Loucy (cell line): ENCODE measurements at regions not wholly inside any gene's neighbourhood (a gene's known extent, or its start where the extent isn't known, plus 50 kb on each side); places are given as distances from the start of the nearest gene placed in this dataset.

ENCODE experiments used
- H2AFZ ChIP-seq: fragments of 200-600 bp; sonication (generic); 2 replicates; pipeline ENCODE4 v1.6.0; 2016; ENCODE audit warnings: antibody characterized with exemption, mild to moderate bottlenecking, low read length, moderate library complexity
- H3F3A ChIP-seq: fragments of 200-600 bp; 2 replicates; pipeline ENCODE4 v1.6.0; 2016; ENCODE audit warnings: antibody characterized with exemption, low read depth, mild to moderate bottlenecking
- H3K27me3 ChIP-seq: fragments of 200-600 bp; sonication (generic); 2 replicates; pipeline ENCODE4 v1.6.1; 2014; ENCODE audit warnings: low read length, mild to moderate bottlenecking; ENCODE audit not compliant: insufficient read depth, poor library complexity, severe bottlenecking
- H3K36me3 ChIP-seq: fragments of 200-600 bp; sonication (generic); 2 replicates; pipeline ENCODE4 v1.6.1; 2016; ENCODE audit warnings: low read length; ENCODE audit not compliant: insufficient read depth
- H3K4me1 ChIP-seq: fragments of 200-600 bp; sonication (generic); 2 replicates; pipeline ENCODE4 v1.5.1; 2014; ENCODE audit warnings: low read length, mild to moderate bottlenecking; ENCODE audit not compliant: insufficient read depth, poor library complexity, severe bottlenecking
- H3K4me2 ChIP-seq: fragments of 200-600 bp; sonication (generic); 2 replicates; pipeline ENCODE4 v1.6.0; 2014; ENCODE audit warnings: antibody characterized with exemption, low read length, low read depth, mild to moderate bottlenecking; ENCODE audit not compliant: poor library complexity, severe bottlenecking
- H3K4me3 ChIP-seq: fragments of 200-600 bp; sonication (generic); 2 replicates; pipeline ENCODE4 v1.5.1; 2014; ENCODE audit warnings: low read length, mild to moderate bottlenecking, mixed read lengths; ENCODE audit not compliant: poor library complexity, severe bottlenecking
- H3K79me2 ChIP-seq: fragments of 200-600 bp; sonication (generic); 2 replicates; pipeline ENCODE4 v1.6.1; 2014; ENCODE audit warnings: low read length; ENCODE audit not compliant: insufficient read depth
- H3K9ac ChIP-seq: fragments of 200-600 bp; sonication (generic); 2 replicates; pipeline ENCODE4 v1.6.0; 2014; ENCODE audit warnings: mild to moderate bottlenecking, low read depth, low read length, moderate library complexity; ENCODE audit not compliant: poor library complexity, severe bottlenecking
- H3K9me2 ChIP-seq: fragments of 200-600 bp; sonication (generic); replicated peaks from 2 replicates; pipeline ENCODE4 v1.6.1; 2016; ENCODE audit warnings: low read depth, low read length, mixed read lengths
- H3K9me3 ChIP-seq: fragments of 200-600 bp; sonication (generic); 2 replicates; pipeline ENCODE4 v1.6.1; 2014; ENCODE audit warnings: mild to moderate bottlenecking, antibody characterized with exemption, low read length, low read depth; ENCODE audit not compliant: insufficient read depth
- H4K20me1 ChIP-seq: fragments of 200-600 bp; sonication (generic); 2 replicates; pipeline ENCODE4 v1.6.0; 2014; ENCODE audit warnings: antibody characterized with exemption, low read length, mild to moderate bottlenecking; ENCODE audit not compliant: insufficient read depth, poor library complexity, severe bottlenecking
- CTCF ChIP-seq: fragments of 200-600 bp; sonication (generic); conservative IDR thresholded peaks from 2 replicates; pipeline ENCODE4 v1.5.1; 2014; ENCODE audit warnings: mild to moderate bottlenecking, antibody characterized with exemption, low read length
- EZH2phosphoT487 ChIP-seq: fragments of 200-600 bp; IDR thresholded peaks from 2 replicates; pipeline ENCODE4 v1.6.1; 2018; ENCODE audit warnings: antibody characterized with exemption, mild to moderate bottlenecking, moderate library complexity, borderline replicate concordance

GRCh38 chr11:11173316-11174025, 179.6 kb downstream of the CSNK2A3 start:
- Histone ChIP-seq H3K9ac (no peak overlapping the region), H3K9me2 (no peaks in the 10 kb centered on the region), H3K4me1 (peaks cover 11% of the 10 kb centered on the region), H2AFZ (no peak overlapping the region), H3F3A (no peaks in the 10 kb centered on the region), H3K9me3 (no peaks in the 10 kb centered on the region), H3K79me2 (no peaks in the 10 kb centered on the region), H3K4me2 (no peak overlapping the region), H4K20me1 (no peaks in the 10 kb centered on the region), H3K4me3 (no peak overlapping the region), H3K36me3 (no peaks in the 10 kb centered on the region), H3K27me3 (no peaks in the 10 kb centered on the region)
- no peak for TF ChIP-seq CTCF
- no peak for TF ChIP-seq EZH2phosphoT487

GRCh38 chr11:11171854-11172253, 181.2 kb downstream of the CSNK2A3 start:
- peaks cover 11% of the 10 kb centered on the region for H3K4me1 ChIP-seq
- H3K9me2 ChIP-seq = no peaks in the 10 kb centered on the region
- H3K36me3 ChIP-seq = no peaks in the 10 kb centered on the region
- H3K79me2 ChIP-seq = no peaks in the 10 kb centered on the region
- H3K27me3 ChIP-seq = no peaks in the 10 kb centered on the region
- H4K20me1 ChIP-seq = no peaks in the 10 kb centered on the region
- TF ChIP-seq EZH2phosphoT487 (no peak), CTCF (no peak)
- no peak overlapping the region for H2AFZ ChIP-seq
- no peak overlapping the region for H3K4me2 ChIP-seq
- no peak overlapping the region for H3K4me3 ChIP-seq
- no peaks in the 10 kb centered on the region for H3K9me3 ChIP-seq
- H3F3A ChIP-seq = no peaks in the 10 kb centered on the region
- H3K9ac ChIP-seq = no peak overlapping the region

- TF ChIP-seq CTCF (no peak), EZH2phosphoT487 (no peak)
- Histone ChIP-seq H3K79me2 (no peaks in the 10 kb centered on the region), H2AFZ (no peak overlapping the region), H3K36me3 (no peaks in the 10 kb centered on the region), H3F3A (no peaks in the 10 kb centered on the region), H4K20me1 (no peaks in the 10 kb centered on the region), H3K4me2 (no peak overlapping the region), H3K9me2 (no peaks in the 10 kb centered on the region), H3K4me1 (peaks cover 11% of the 10 kb centered on the region), H3K27me3 (no peaks in the 10 kb centered on the region), H3K9ac (no peak overlapping the region), H3K4me3 (no peak overlapping the region), H3K9me3 (no peaks in the 10 kb centered on the region)
Observed at GRCh38 chr11:11171285-11171684, 181.8 kb downstream of the CSNK2A3 start.
